HEK293 (cell line): ENCODE measurements at regions not wholly inside any gene's neighbourhood (a gene's known extent, or its start where the extent isn't known, plus 50 kb on each side); places are given as distances from the start of the nearest gene placed in this dataset.

Experiments used
- FEZF1 ChIP-seq: fragments of 450-650 bp; formaldehyde crosslinking; IDR thresholded peaks from 2 replicates; pipeline ENCODE4 v1.5.1; 2016; ENCODE audit warnings: missing biosample characterization, missing genetic modification characterization
- KLF8 ChIP-seq: fragments of 450-650 bp; formaldehyde crosslinking; IDR thresholded peaks from 2 replicates; pipeline ENCODE4 v1.5.1; 2016; ENCODE audit warnings: missing biosample characterization, missing genetic modification characterization
- OSR2 ChIP-seq: fragments of 450-650 bp; formaldehyde crosslinking; IDR thresholded peaks from 2 replicates; pipeline ENCODE4 v1.5.1; 2016; ENCODE audit warnings: missing biosample characterization, missing genetic modification characterization
- PRDM10 ChIP-seq: fragments of 450-650 bp; formaldehyde crosslinking; IDR thresholded peaks from 2 replicates; pipeline ENCODE4 v1.5.1; 2016; ENCODE audit warnings: missing biosample characterization, missing genetic modification characterization
- SP7 ChIP-seq: fragments of 450-650 bp; formaldehyde crosslinking; IDR thresholded peaks from 2 replicates; pipeline ENCODE4 v1.5.1; 2016; ENCODE audit warnings: missing biosample characterization, missing genetic modification characterization
- ZBTB21 ChIP-seq: fragments of 450-650 bp; formaldehyde crosslinking; IDR thresholded peaks from 2 replicates; pipeline ENCODE4 v1.5.1; 2017; ENCODE audit warnings: missing biosample characterization, missing genetic modification characterization
- ZBTB44 ChIP-seq: fragments of 450-650 bp; IDR thresholded peaks from 2 replicates; pipeline ENCODE4 v1.5.1; 2018; ENCODE audit warnings: missing biosample characterization, mild to moderate bottlenecking, missing genetic modification characterization
- ZFP69B ChIP-seq: fragments of 450-650 bp; formaldehyde crosslinking; IDR thresholded peaks from 2 replicates; pipeline ENCODE4 v1.5.1; 2016; ENCODE audit warnings: missing biosample characterization, missing genetic modification characterization
- ZNF148 ChIP-seq: fragments of 450-650 bp; formaldehyde crosslinking; IDR thresholded peaks from 2 replicates; pipeline ENCODE4 v1.5.0; 2017; ENCODE audit warnings: missing biosample characterization, missing genetic modification characterization, borderline replicate concordance
- ZNF184 ChIP-seq: fragments of 450-650 bp; IDR thresholded peaks from 2 replicates; pipeline ENCODE4 v1.5.1; 2018; ENCODE audit warnings: missing biosample characterization, mild to moderate bottlenecking, missing genetic modification characterization
- ZNF24 ChIP-seq: fragments of 450-650 bp; formaldehyde crosslinking; IDR thresholded peaks from 2 replicates; pipeline ENCODE4 v1.5.1; 2016; ENCODE audit warnings: missing biosample characterization, missing genetic modification characterization
- ZNF302 ChIP-seq: fragments of 450-650 bp; formaldehyde crosslinking; IDR thresholded peaks from 2 replicates; pipeline ENCODE4 v1.5.1; 2016; ENCODE audit warnings: missing biosample characterization, missing genetic modification characterization, low read depth
- ZNF335 ChIP-seq: fragments of 450-650 bp; formaldehyde crosslinking; conservative IDR thresholded peaks from 2 replicates; pipeline ENCODE4 v1.5.1; 2016; ENCODE audit warnings: missing biosample characterization, missing genetic modification characterization
- ZNF350 ChIP-seq: fragments of 450-650 bp; formaldehyde crosslinking; IDR thresholded peaks from 2 replicates; pipeline ENCODE4 v1.5.0; 2017; ENCODE audit warnings: missing biosample characterization, mild to moderate bottlenecking, missing genetic modification characterization
- ZNF366 ChIP-seq: fragments of 450-650 bp; formaldehyde crosslinking; conservative IDR thresholded peaks from 2 replicates; pipeline ENCODE4 v1.5.1; 2016; ENCODE audit warnings: missing biosample characterization, missing genetic modification characterization
- ZNF571 ChIP-seq: fragments of 450-650 bp; formaldehyde crosslinking; IDR thresholded peaks from 2 replicates; pipeline ENCODE4 v1.5.0; 2017; ENCODE audit warnings: missing biosample characterization, missing genetic modification characterization
- ZNF600 ChIP-seq: fragments of 450-650 bp; formaldehyde crosslinking; IDR thresholded peaks from 2 replicates; pipeline ENCODE4 v1.5.1; 2016; ENCODE audit warnings: missing biosample characterization, missing genetic modification characterization
- ZNF660 ChIP-seq: fragments of 450-650 bp; IDR thresholded peaks from 2 replicates; pipeline ENCODE4 v1.5.1; 2018; ENCODE audit warnings: missing biosample characterization, mild to moderate bottlenecking, missing genetic modification characterization
- ZNF670 ChIP-seq: fragments of 450-650 bp; formaldehyde crosslinking; IDR thresholded peaks from 2 replicates; pipeline ENCODE4 v1.5.1; 2016; ENCODE audit warnings: missing biosample characterization, missing genetic modification characterization, low read depth
- ZNF785 ChIP-seq: fragments of 450-650 bp; formaldehyde crosslinking; IDR thresholded peaks from 2 replicates; pipeline ENCODE4 v1.5.1; 2016; ENCODE audit warnings: missing biosample characterization, missing genetic modification characterization
- ZNF837 ChIP-seq: fragments of 450-650 bp; formaldehyde crosslinking; IDR thresholded peaks from 2 replicates; pipeline ENCODE4 v1.5.1; 2016; ENCODE audit warnings: missing biosample characterization, missing genetic modification characterization
- TF ChIP-seq, protein P1 (sequence below): fragments of 450-650 bp; formaldehyde crosslinking; IDR thresholded peaks from 2 replicates; pipeline ENCODE4 v1.5.1; 2016; ENCODE audit warnings: missing biosample characterization, missing genetic modification characterization
- TF ChIP-seq, protein P2 (sequence below): fragments of 450-650 bp; formaldehyde crosslinking; IDR thresholded peaks from 2 replicates; pipeline ENCODE4 v1.5.1; 2016; ENCODE audit warnings: missing biosample characterization, missing genetic modification characterization
- TF ChIP-seq, protein P3 (sequence below): fragments of 450-650 bp; formaldehyde crosslinking; IDR thresholded peaks from 2 replicates; pipeline ENCODE4 v1.5.1; 2017; ENCODE audit warnings: missing biosample characterization, mild to moderate bottlenecking, missing genetic modification characterization, moderate library complexity

GRCh38 chr9:17962747-17963146 is 383.9 kb downstream of the SH3GL2 start (continued):
- TF ChIP-seq, protein P1, sequence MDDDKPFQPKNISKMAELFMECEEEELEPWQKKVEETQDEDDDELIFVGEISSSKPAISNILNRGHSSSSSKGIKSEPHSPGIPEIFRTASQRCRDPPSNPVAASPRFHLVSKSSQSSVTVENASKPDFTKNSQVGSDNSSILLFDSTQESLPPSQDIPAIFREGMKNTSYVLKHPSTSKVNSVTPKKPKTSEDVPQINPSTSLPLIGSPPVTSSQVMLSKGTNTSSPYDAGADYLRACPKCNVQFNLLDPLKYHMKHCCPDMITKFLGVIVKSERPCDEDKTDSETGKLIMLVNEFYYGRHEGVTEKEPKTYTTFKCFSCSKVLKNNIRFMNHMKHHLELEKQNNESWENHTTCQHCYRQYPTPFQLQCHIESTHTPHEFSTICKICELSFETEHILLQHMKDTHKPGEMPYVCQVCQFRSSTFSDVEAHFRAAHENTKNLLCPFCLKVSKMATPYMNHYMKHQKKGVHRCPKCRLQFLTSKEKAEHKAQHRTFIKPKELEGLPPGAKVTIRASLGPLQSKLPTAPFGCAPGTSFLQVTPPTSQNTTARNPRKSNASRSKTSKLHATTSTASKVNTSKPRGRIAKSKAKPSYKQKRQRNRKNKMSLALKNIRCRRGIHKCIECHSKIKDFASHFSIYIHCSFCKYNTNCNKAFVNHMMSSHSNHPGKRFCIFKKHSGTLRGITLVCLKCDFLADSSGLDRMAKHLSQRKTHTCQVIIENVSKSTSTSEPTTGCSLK (tag by site-specific recombination): no peak
- TF ChIP-seq ZNF600 (tag by site-specific recombination): 0 out of 2 replicates have a peak, but pooled peaks have one; percentile 29
- no peak for TF ChIP-seq ZNF302
- peak; percentile 80 for TF ChIP-seq SP7
- TF ChIP-seq ZNF335 (tag by site-specific recombination): no peak
- peak; percentile 73 for TF ChIP-seq OSR2 (tag by site-specific recombination)
- peak; percentile 47; the same call in 1 of the 2 replicates for TF ChIP-seq KLF8
- peak; percentile 48 for TF ChIP-seq PRDM10 (tag by site-specific recombination)
- peak; percentile 37; the same call in 1 of the 2 replicates for TF ChIP-seq FEZF1 (tag by site-specific recombination)
- TF ChIP-seq, protein P2, sequence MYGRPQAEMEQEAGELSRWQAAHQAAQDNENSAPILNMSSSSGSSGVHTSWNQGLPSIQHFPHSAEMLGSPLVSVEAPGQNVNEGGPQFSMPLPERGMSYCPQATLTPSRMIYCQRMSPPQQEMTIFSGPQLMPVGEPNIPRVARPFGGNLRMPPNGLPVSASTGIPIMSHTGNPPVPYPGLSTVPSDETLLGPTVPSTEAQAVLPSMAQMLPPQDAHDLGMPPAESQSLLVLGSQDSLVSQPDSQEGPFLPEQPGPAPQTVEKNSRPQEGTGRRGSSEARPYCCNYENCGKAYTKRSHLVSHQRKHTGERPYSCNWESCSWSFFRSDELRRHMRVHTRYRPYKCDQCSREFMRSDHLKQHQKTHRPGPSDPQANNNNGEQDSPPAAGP (tag by site-specific recombination): no peak
- peak; percentile 75 for TF ChIP-seq ZNF366 (tag by site-specific recombination)
- TF ChIP-seq ZNF24 (tag by site-specific recombination): peak; percentile 57; the same call in 1 of the 2 replicates
- 0 out of 2 replicates have a peak, but pooled peaks have one; percentile 34 for TF ChIP-seq ZNF184 (tag by site-specific recombination)
- peak; percentile 56; the same call in 1 of the 2 replicates for TF ChIP-seq ZBTB44 (tag by site-specific recombination)
- no peak for TF ChIP-seq ZNF670 (tag by site-specific recombination)
- TF ChIP-seq ZFP69B (tag by site-specific recombination): 0 out of 2 replicates have a peak, but pooled peaks have one; percentile 34
- peak; percentile 98 for TF ChIP-seq ZBTB21 (tag by site-specific recombination)
- peak; percentile 94 for TF ChIP-seq ZNF660 (tag by site-specific recombination)
- TF ChIP-seq, protein P3, sequence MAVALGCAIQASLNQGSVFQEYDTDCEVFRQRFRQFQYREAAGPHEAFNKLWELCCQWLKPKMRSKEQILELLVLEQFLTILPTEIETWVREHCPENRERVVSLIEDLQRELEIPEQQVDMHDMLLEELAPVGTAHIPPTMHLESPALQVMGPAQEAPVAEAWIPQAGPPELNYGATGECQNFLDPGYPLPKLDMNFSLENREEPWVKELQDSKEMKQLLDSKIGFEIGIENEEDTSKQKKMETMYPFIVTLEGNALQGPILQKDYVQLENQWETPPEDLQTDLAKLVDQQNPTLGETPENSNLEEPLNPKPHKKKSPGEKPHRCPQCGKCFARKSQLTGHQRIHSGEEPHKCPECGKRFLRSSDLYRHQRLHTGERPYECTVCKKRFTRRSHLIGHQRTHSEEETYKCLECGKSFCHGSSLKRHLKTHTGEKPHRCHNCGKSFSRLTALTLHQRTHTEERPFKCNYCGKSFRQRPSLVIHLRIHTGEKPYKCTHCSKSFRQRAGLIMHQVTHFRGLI (tag by site-specific recombination): no peak
- TF ChIP-seq ZNF148: no peak
- no peak for TF ChIP-seq ZNF837 (tag by site-specific recombination)
- TF ChIP-seq ZNF571 (tag by site-specific recombination): no peak
- no peak for TF ChIP-seq ZNF350 (tag by site-specific recombination)
- no peak for TF ChIP-seq ZNF785 (tag by site-specific recombination)
